Left lung (tissue), 4 donors: ENCODE measurements at regions not wholly inside any gene's neighbourhood (a gene's known extent, or its start where the extent isn't known, plus 50 kb on each side); places are given as distances from the start of the nearest gene placed in this dataset.
A peak's percentile ranks its signal among the peaks of the same experiment; 100 is the strongest.

Experiments used
- ATAC-seq: fragments of 200-7000 bp; cut with Tn5 transposase; one replicate; pipeline ENCODE4 v1.9.1; 2020; ENCODE audit warnings: moderate library complexity
- DNase-seq, 4 donors: peaks; one replicate each; pipeline ENCODE4 v3.0.0-alpha.2; 2013 to 2020
- H3K27ac ChIP-seq, 2 donors: fragments of 200-600 bp; sonication (generic) in 1 of 2; one replicate each; pipeline versions ENCODE4 v1.5.0 to v1.8.0; 2020 to 2021
- H3K27me3 ChIP-seq, 2 donors: fragments of 200-600 bp; sonication (generic) in 1 of 2; one replicate each; pipeline versions ENCODE4 v1.5.0 to v1.8.0; 2020 to 2021
- H3K36me3 ChIP-seq, 2 donors: fragments of 200-600 bp; sonication (generic) in 1 of 2; one replicate each; pipeline versions ENCODE4 v1.5.0 to v1.8.0; 2020 to 2021
- H3K4me1 ChIP-seq, 2 donors: fragments of 200-600 bp; one replicate each; pipeline ENCODE4 v1.8.0; 2021
- H3K4me3 ChIP-seq, 2 donors: fragments of 200-600 bp; sonication (generic) in 1 of 2; one replicate each; pipeline versions ENCODE4 v1.5.0 to v1.8.0; 2020 to 2021; ENCODE audit warnings: mild to moderate bottlenecking in 1 of 2
- H3K9me3 ChIP-seq, 2 donors: fragments of 200-600 bp; sonication (generic) in 1 of 2; one replicate each; pipeline versions ENCODE4 v1.5.0 to v1.8.0; 2020 to 2021
- intact Hi-C, 2 donors: fragments of 100-400 bp; cut with DNase I; formaldehyde crosslinking; loops; one replicate each; pipeline versions ENCODE4 v1.11.2 to v1.14.2; 2022
- TF ChIP-seq, protein P1 (sequence below), 2 donors: fragments of 200-600 bp; sonication (generic) in 1 of 2; IDR thresholded peaks; one replicate each; pipeline versions ENCODE4 v1.5.0 to v1.8.0; 2021; ENCODE audit warnings: antibody characterized with exemption in 2 of 2
- donor health status: DM: no; HTN: yes; CAD: no.
- donor health status: DM: no; HTN: no; CAD: no.

DNA sequence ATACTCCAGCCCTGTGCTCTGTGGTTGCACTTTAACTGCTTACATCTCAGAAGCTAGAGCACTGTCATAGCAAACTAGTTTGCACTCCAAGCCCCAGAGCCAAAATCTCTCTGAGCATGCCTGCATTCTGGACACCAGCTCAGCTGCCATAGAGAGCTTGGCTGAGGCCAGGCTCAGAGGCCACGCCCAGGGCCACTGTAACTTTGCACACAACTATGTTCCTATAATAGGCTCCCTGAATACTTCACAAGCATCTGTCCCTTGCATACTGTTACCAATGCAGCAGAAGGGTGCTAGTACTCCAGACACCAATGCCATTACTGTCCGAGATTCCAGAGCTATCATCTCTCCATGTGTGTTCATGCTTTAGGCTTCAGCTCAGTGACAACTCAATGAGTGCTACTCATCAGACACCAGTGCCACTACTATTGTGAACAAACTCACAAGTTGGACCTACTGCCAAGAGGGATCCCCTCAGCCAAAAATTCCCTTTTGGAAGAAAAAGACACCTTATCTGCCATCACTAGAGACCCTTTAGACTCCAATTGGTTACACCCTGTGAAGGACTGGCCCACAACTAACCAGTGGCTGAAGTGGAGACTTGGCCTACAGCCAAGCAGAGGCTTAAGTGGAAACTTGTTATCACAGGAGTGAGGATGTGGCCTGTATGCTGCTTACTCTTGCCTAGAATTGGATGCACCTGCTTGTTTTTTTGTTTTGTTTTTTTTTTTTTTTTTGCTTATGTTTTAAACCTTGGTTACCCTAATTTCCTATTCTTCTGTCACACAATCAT is 211.6 kb upstream of the MAGI2 start:
- Histone ChIP-seq H3K9me3 (peaks cover 0 to 7% of the 10 kb centered on the region in 2 donors), H3K4me3 (no peak overlapping the region), H3K4me1 (no peaks in the 10 kb centered on the region), H3K27ac (no peak overlapping the region), H3K27me3 (no peaks in the 10 kb centered on the region), H3K36me3 (no peaks in the 10 kb centered on the region)
- peak in 1 of 4 donors; percentile 24 for DNase-seq
- intact Hi-C loops = no loop called here
- no peak for ATAC-seq
- TF ChIP-seq, protein P1, sequence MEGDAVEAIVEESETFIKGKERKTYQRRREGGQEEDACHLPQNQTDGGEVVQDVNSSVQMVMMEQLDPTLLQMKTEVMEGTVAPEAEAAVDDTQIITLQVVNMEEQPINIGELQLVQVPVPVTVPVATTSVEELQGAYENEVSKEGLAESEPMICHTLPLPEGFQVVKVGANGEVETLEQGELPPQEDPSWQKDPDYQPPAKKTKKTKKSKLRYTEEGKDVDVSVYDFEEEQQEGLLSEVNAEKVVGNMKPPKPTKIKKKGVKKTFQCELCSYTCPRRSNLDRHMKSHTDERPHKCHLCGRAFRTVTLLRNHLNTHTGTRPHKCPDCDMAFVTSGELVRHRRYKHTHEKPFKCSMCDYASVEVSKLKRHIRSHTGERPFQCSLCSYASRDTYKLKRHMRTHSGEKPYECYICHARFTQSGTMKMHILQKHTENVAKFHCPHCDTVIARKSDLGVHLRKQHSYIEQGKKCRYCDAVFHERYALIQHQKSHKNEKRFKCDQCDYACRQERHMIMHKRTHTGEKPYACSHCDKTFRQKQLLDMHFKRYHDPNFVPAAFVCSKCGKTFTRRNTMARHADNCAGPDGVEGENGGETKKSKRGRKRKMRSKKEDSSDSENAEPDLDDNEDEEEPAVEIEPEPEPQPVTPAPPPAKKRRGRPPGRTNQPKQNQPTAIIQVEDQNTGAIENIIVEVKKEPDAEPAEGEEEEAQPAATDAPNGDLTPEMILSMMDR (IDR thresholded peaks at IDR 0.05) = no peak

- TF ChIP-seq, protein P1 (IDR thresholded peaks at IDR 0.05) = no peak
- DNase-seq (no peak), ATAC-seq (no peak)
- no peak overlapping the region for H3K27ac ChIP-seq
- H3K36me3 ChIP-seq = no peaks in the 10 kb centered on the region
- intact Hi-C loops = no loop called here
- no peaks in the 10 kb centered on the region for H3K27me3 ChIP-seq
- H3K4me1 ChIP-seq = no peaks in the 10 kb centered on the region
- H3K9me3 ChIP-seq = no peaks in the 10 kb centered on the region
- H3K4me3 ChIP-seq = no peak overlapping the region
Measured at GRCh38 chr7:79658304-79658703, 204.8 kb upstream of the MAGI2 start.

- intact Hi-C loops = no loop called here
- TF ChIP-seq, protein P1 (IDR thresholded peaks at IDR 0.05) = no peak
- Histone ChIP-seq H3K4me3 (no peak overlapping the region), H3K27me3 (no peaks in the 10 kb centered on the region), H3K4me1 (no peaks in the 10 kb centered on the region), H3K27ac (no peak overlapping the region), H3K9me3 (no peaks in the 10 kb centered on the region), H3K36me3 (no peaks in the 10 kb centered on the region)
- ATAC-seq (no peak), DNase-seq (no peak)
Measured at GRCh38 chr7:79653136-79653631, 199.7 kb upstream of the MAGI2 start.

DNA sequence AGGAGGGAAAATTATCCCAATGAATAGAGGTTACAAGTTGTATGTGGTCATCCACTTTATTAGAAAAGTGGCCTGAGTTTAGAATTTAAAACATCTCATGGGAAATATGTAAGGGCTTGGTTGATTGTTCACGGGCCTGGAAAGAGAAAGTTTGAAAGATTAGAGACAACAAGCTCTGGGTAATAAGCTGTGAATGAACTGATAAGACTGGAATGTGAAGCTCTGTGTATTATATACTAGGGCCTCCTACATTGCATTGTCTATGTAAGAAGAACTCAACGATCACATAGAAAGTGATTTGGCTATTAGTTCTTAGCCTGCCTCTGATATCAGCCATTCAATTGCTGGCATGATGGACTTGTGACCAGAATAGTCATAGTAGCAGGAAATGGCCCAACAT is 199.2 kb upstream of the MAGI2 start:
- intact Hi-C loops = no loop called here
- no peaks in the 10 kb centered on the region for H3K27me3 ChIP-seq
- DNase-seq = no peak
- H3K36me3 ChIP-seq = no peaks in the 10 kb centered on the region
- no peaks in the 10 kb centered on the region for H3K4me1 ChIP-seq
- no peak for ATAC-seq
- TF ChIP-seq, protein P1 (IDR thresholded peaks at IDR 0.05) = no peak
- no peak overlapping the region for H3K27ac ChIP-seq
- no peak overlapping the region for H3K4me3 ChIP-seq
- no peaks in the 10 kb centered on the region for H3K9me3 ChIP-seq

- TF ChIP-seq, protein P1 (IDR thresholded peaks at IDR 0.05) = no peak
- Histone ChIP-seq H3K9me3 (peaks cover 0 to 2% of the 10 kb centered on the region in 2 donors), H3K27me3 (no peaks in the 10 kb centered on the region), H3K27ac (no peak overlapping the region), H3K4me3 (no peak overlapping the region), H3K4me1 (no peaks in the 10 kb centered on the region), H3K36me3 (no peaks in the 10 kb centered on the region)
- no peak for ATAC-seq
- intact Hi-C loops = no loop called here
- DNase-seq = peak in 1 of 4 donors; percentile 19
Measured at GRCh38 chr7:79647711-79648110, 194.2 kb upstream of the MAGI2 start.
